B cell (primary cell): ENCODE measurements at regions not wholly inside any gene's neighbourhood (a gene's known extent, or its start where the extent isn't known, plus 50 kb on each side); places are given as distances from the start of the nearest gene placed in this dataset.

Experiments used
- ATAC-seq: fragments of 200-7000 bp; cut with Tn5 transposase; one replicate; pipeline ENCODE4 v1.10.0; 2021; ENCODE audit warnings: low read depth, mild to moderate bottlenecking, moderate number of reproducible peaks, moderate library complexity
- CTCF ChIA-PET: fragments of 350-600 bp; sonication (Branson Sonifier 250); formaldehyde crosslinking; loops from one replicate; lab custom pipeline; 2021; ENCODE audit warnings: antibody characterized with exemption, inconsistent platforms; lab: Charles Lee
- POLR2A ChIA-PET: fragments of 350-600 bp; sonication (Branson Sonifier 250); formaldehyde crosslinking; loops from one replicate; lab custom pipeline; 2021; ENCODE audit warnings: antibody characterized with exemption; lab: Charles Lee
- DNase-seq: peaks from one replicate; pipeline ENCODE4 v3.0.0; 2013
- H2AFZ ChIP-seq: 2 replicates; pipeline ENCODE4 v1.6.1; 2012; ENCODE audit warnings: mild to moderate bottlenecking, low read depth, low read length; ENCODE audit not compliant: insufficient read depth, poor library complexity, severe bottlenecking
- H3K27ac ChIP-seq, 2 donors: 1 replicate in 1 of 2; 2 replicates in 1 of 2; pipeline ENCODE4 v1.5.1; 2012 to 2013; ENCODE audit warnings: low read length in 2 of 2, mild to moderate bottlenecking in 2 of 2, moderate library complexity in 1 of 2
- H3K27me3 ChIP-seq, 4 experiments: fragments of 200-600 bp in 1 of 4; sonication (generic) in 1 of 4; replicated peaks in 1 of 4; 1 replicate in 2 of 4; 2 replicates in 2 of 4; pipeline versions ENCODE4 v1.6.1 to v1.7.0; 2013 to 2016; ENCODE audit warnings: low read length in 3 of 4, mild to moderate bottlenecking in 2 of 4, mixed read lengths in 1 of 4, moderate library complexity in 1 of 4; ENCODE audit not compliant: insufficient read depth in 4 of 4, control insufficient read depth in 3 of 4; ENCODE audit errors: control extremely low read depth in 1 of 4
- H3K36me3 ChIP-seq, 2 experiments: replicated peaks in 1 of 2; 1 replicate in 1 of 2; 2 replicates in 1 of 2; pipeline versions ENCODE4 v1.6.1 to v1.7.1; 2013; ENCODE audit warnings: low read length in 1 of 2; ENCODE audit not compliant: insufficient read depth in 2 of 2, control insufficient read depth in 1 of 2; ENCODE audit errors: control extremely low read depth in 1 of 2, extremely low read depth in 1 of 2
- H3K4me1 ChIP-seq, 2 donors: fragments of 200-600 bp in 1 of 2; sonication (generic) in 1 of 2; 1 replicate in 1 of 2; 2 replicates in 1 of 2; pipeline versions ENCODE4 v1.5.1 to v1.6.1; 2013 to 2017; ENCODE audit warnings: low read length in 2 of 2; ENCODE audit not compliant: control insufficient read depth in 2 of 2, insufficient read depth in 2 of 2
- H3K4me2 ChIP-seq: replicated peaks from 2 replicates; pipeline ENCODE3; 2012; ENCODE audit warnings: mild to moderate bottlenecking, low read depth, low read length; ENCODE audit not compliant: poor library complexity, severe bottlenecking
- H3K4me3 ChIP-seq, 5 experiments: fragments of 200-600 bp in 1 of 5; sonication (generic) in 1 of 5; 1 replicate in 3 of 5; 2 replicates in 2 of 5; pipeline versions ENCODE4 v1.5.1 to v1.7.0; 2011 to 2016; ENCODE audit warnings: low read length in 4 of 5, mild to moderate bottlenecking in 4 of 5, low read depth in 2 of 5, control low read depth in 1 of 5, moderate library complexity in 1 of 5; ENCODE audit not compliant: insufficient read depth in 1 of 5; ENCODE audit errors: control extremely low read depth in 1 of 5, extremely low read depth in 1 of 5
- H3K79me2 ChIP-seq: fragments of 200-600 bp; sonication (generic); one replicate; pipeline ENCODE4 v1.6.0; 2016; ENCODE audit warnings: low read length; ENCODE audit not compliant: control insufficient read depth, insufficient read depth
- H3K9ac ChIP-seq: fragments of 200-600 bp; sonication (generic); 2 replicates; pipeline ENCODE4 v1.6.1; 2017; ENCODE audit warnings: mild to moderate bottlenecking, low read length, moderate library complexity
- H3K9me3 ChIP-seq, 3 donors: one replicate each; pipeline versions ENCODE4 v1.6.1 to v1.7.1; 2013; ENCODE audit warnings: low read length in 2 of 3; ENCODE audit not compliant: control insufficient read depth in 2 of 3, insufficient read depth in 1 of 3; ENCODE audit errors: control extremely low read depth in 1 of 3
- H4K20me1 ChIP-seq: 2 replicates; pipeline ENCODE4 v1.6.0; 2012; ENCODE audit warnings: mild to moderate bottlenecking, low read length; ENCODE audit not compliant: insufficient read depth, control insufficient read depth, poor library complexity, severe bottlenecking
- H3K27ac Mint-ChIP-seq: one replicate; pipeline ENCODE4 v1.8.0; 2021; ENCODE audit warnings: mixed read lengths
- H3K27me3 Mint-ChIP-seq: one replicate; pipeline ENCODE4 v1.8.0; 2021; ENCODE audit warnings: mixed read lengths
- H3K4me1 Mint-ChIP-seq: one replicate; pipeline ENCODE4 v1.8.0; 2021; ENCODE audit warnings: mixed read lengths
- H3K4me3 Mint-ChIP-seq: one replicate; pipeline ENCODE4 v1.8.0; 2021; ENCODE audit warnings: mixed read lengths
- H3K9me3 Mint-ChIP-seq: one replicate; pipeline ENCODE4 v1.8.0; 2022; ENCODE audit warnings: mixed read lengths; ENCODE audit not compliant: insufficient read depth
- CTCF ChIP-seq: fragments of 200-600 bp; IDR thresholded peaks from one replicate; pipeline ENCODE4 v1.8.0; 2022; ENCODE audit warnings: antibody characterized with exemption, mild to moderate bottlenecking
- EZH2 ChIP-seq: IDR thresholded peaks from 2 replicates; pipeline ENCODE4 v1.6.1; 2012; ENCODE audit warnings: borderline replicate concordance, low read depth, mild to moderate bottlenecking, moderate library complexity, low read length; ENCODE audit not compliant: insufficient read depth, poor library complexity, severe bottlenecking
- intact Hi-C: fragments of 100-400 bp; cut with micrococcal nuclease; formaldehyde crosslinking; loops from one replicate; pipeline ENCODE4 v1.10.0; 2022

GRCh38 chr17:52209507-52209906 is 51.0 kb upstream of the CA10 start:
- Histone ChIP-seq H3K9me3 (no peaks in the 10 kb centered on the region), H3K4me1 (no peaks in the 10 kb centered on the region), H3K27me3 (no peaks in the 10 kb centered on the region), H3K9ac (no peak overlapping the region), H4K20me1 (no peaks in the 10 kb centered on the region), H3K36me3 (no peaks in the 10 kb centered on the region), H3K79me2 (no peaks in the 10 kb centered on the region), H3K27ac (no peak overlapping the region), H2AFZ (no peak overlapping the region), H3K4me3 (no peak overlapping the region), H3K4me2 (no peak overlapping the region)
- no peak for ATAC-seq
- no peak overlapping the region for H3K4me3 Mint-ChIP-seq
- POLR2A ChIA-PET, result no interaction called here
- CTCF ChIA-PET, result no interaction called here
- peaks cover 2% of the 10 kb centered on the region for H3K9me3 Mint-ChIP-seq
- H3K27me3 Mint-ChIP-seq, result no peaks in the 10 kb centered on the region
- TF ChIP-seq CTCF (no peak), EZH2 (no peak)
- intact Hi-C loops, result no loop called here
- no peak for DNase-seq
- no peaks in the 10 kb centered on the region for H3K4me1 Mint-ChIP-seq
- no peak overlapping the region for H3K27ac Mint-ChIP-seq
